GM18858 (cell line): ENCODE measurements at regions not wholly inside any gene's neighbourhood (a gene's known extent, or its start where the extent isn't known, plus 50 kb on each side); places are given as distances from the start of the nearest gene placed in this dataset.
"Not testable (repeated sequence)": the region's sequence is repeated elsewhere in the genome, so short reads cannot be mapped to it uniquely, and the experiment has no call there.

ENCODE experiments used
- ATAC-seq: cut with Tn5 transposase; IDR thresholded peaks from one replicate; pipeline ENCODE4 v1.9.1; 2021; ENCODE audit not compliant: unreplicated experiment

DNA sequence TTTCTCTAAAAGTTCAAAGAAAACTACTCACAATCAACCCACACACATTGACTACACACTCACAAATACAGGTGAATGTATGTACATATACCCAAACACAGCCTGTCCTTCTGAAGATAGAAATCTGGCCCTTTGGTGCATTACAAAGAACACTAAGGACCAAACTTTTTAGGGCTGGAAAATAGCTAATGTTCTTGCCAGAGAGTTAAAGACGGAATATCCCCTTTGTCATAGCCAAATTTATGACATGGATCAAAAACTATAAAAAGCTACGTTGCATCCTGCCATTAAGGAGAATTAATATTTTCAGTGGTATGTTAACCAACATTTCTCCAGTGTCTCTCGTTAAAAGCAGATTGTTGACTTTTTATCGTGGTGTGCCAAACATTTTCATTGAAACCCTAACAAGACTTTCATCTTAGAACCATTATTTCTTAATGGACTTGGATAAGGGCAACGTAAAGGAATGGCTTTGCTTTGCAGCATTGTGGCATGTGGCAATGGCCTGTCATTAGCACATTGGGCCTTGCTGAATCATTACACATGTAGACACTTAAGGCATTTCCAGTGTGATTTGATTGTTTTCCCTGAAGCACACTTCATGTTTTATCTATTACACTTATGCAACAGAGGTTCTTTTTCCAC is 150.9 kb upstream of the MEOX2 start:
- ATAC-seq: no peak

DNA sequence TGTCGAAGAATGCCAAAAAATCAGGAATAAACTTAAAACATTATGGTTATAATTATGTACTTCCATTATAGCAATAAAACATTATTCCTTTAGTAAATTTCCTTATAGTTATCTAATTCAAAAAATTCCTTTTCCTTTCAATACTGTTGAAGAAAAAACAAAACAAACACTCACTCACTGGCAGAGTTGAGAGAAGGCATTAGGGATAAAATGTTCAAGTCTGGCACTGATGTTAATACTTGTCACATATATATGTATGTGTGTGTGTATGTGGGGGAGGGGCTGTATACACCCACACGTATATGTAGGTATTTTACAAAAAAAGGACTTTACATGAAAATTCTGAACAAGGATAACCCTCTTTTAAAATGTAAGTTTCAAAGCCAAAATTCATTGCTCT is 150.2 kb upstream of the MEOX2 start:
- no peak for ATAC-seq

DNA sequence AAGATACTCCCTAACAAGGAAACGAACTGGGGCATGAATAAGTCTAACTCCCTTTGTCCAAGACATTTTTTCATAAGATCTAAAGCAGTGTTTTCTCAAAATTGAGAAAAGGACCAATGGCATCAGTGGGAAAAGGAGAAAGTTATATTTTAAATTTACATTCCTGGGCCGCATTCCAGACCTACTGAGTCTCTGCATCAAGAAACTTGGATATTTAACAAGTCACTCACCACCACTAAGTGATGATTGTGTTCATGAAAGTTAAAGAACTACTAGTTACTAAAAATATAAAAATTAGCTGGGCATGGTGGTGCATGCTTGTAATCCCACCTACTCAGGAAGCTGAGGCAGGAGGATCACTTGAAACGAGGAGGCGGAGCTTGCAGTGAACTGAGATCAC is 149.6 kb upstream of the MEOX2 start:
- no peak for ATAC-seq

DNA sequence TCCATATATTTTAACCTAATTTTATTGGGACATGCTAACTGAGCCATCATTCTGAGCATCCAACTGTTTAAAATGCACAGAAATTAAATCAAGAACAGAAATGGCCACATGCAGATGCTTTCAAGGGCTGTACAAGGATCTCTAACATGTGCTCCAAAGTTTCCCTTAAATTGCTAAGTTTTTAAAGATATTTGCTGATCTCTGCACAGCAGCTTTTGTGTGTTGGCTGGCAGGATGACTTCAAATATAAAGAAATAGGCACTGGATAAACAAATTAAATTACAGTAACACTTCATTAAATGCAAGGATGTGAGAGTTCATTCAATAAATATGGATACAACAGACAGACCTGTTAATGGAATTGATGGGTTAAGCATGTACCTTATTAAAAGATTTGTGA is 148.0 kb upstream of the MEOX2 start:
- ATAC-seq: no peak

DNA sequence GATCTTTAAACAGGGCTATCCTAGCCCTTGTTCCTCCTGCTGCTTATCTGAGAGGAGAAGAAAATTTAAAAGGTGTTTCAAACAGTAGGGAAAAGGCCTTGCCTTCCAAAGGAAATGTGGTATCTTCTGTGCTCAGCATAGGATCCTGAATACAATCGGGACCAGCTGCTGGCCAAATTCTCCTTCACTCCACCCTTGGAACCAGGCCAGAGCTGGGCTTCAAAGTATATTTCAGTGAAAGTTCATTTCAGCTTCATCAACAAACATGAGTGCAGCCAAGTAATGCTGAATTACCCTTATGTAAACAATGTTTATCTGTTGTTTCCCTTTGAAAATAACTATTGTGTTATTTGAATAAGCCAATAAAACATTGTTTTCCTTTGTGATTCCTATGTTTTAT is 146.5 kb upstream of the MEOX2 start:
- ATAC-seq: no peak

DNA sequence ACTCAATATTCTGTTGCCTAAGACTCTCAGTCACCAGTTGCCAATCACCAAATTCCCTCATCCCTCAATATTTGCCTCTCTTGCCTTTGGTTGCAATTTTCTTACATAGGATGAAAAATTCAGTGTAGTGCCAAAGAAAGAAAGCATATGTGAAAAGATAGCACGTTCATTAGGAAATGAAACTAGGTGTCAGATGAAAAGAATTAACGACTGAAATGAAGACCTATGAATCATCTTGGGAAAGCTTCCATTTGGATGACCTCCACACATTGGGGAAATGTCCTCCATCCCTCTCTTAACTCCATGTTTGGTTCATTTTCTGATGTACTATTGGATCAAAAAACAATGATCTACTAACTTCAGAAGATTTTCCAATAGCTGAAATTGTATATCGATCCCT is 145.1 kb upstream of the MEOX2 start:
- ATAC-seq: no peak

DNA sequence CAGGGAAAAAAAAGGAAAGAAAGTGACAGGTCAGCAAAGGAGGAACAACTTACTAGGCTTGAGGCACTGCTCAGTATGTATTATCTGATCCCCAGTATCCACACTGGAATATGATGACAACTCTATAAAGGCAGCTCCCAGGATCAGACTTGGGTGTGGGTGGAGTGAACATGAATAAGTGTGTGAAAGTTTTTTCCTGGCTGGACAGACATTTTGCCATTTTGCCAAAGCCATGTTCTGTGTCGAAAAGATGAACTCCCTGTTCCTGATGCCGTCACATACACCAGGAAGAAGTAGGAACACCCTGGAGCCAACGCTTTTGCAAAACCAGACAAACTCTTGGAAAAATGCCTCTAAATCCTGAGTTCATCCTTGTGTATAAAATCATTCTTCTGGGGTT is 143.2 kb upstream of the MEOX2 start:
- ATAC-seq: no peak

DNA sequence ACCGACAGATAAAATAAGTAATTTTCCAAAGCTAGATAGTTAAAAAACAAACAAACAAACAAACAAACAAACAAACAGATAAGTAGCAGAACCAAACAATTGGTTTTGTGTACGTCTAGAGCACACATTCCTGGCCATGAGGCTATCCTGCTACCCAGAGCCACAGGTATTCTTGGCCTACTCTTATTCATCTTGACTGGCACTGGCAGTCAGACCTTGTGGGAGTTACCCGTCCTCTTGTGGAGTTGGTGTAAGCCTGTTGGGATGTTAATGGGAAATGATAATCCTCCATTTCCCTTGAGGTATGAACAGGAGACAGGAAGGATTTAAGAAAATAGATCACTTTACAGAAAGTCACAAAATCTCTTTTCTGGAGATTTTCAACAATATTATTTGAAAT is 142.4 kb upstream of the MEOX2 start:
- ATAC-seq: no peak

DNA sequence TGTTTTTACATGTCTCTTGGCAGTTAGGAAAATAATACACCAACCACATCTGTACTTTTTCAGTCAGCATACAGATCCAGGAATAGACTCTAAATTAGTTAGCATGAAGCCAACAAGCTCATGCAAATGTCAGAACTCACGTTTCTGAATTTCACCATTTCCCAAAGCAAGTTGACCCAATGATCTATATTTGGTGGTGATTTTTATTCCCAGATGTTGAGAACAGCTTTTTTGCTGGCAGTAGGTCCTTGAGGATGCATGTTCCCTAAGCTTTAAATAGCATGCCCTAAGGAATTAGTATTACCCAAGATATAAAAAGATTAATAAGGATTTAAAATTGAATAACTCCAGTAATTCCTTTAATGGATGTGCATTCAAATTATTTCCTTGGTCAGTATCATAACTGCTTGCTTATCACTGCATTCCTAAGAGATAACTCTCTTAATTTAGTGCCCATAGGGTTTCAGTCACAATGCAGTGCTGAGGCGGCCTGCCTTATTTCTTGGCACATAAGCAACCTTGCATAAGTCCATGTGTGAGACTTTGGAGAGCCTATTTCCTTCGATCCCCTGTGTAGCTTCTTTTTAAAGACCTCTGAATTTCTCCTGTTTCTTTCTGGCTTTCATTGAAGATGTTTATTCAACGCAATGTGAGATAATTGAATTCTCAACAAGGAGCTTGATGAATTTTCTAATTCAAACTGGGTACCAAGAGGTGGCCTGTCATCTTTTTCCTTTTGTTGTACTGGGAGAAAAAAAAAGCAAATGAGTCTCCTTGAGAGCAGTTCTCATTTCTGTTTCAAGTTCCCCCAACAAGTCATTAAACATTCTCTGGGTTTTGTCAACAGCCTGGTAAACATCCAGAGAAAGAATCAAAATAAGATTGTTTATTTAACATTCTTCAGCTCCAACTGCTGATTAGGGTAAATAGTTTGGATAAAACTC is 135.3 kb upstream of the MEOX2 start:
- ATAC-seq: no peak

DNA sequence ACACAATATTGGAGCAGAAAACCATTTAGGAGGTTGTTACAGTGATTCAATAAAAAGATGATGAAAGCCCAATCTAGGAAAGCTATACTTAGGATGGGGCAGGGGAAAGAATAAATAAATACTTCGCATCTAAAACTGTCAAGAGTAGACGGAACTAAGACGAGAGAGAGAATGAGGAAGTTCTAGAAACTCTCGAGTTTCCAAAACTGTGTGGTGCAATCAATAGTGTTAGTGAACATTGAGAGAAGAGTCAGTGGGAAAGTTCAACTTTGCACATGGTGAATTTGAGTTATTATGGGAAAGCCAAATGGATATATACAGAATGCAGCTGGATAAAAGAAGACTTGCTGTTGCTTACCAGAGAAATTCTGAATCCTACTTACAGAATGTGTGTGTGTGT is 133.8 kb upstream of the MEOX2 start:
- no peak for ATAC-seq

DNA sequence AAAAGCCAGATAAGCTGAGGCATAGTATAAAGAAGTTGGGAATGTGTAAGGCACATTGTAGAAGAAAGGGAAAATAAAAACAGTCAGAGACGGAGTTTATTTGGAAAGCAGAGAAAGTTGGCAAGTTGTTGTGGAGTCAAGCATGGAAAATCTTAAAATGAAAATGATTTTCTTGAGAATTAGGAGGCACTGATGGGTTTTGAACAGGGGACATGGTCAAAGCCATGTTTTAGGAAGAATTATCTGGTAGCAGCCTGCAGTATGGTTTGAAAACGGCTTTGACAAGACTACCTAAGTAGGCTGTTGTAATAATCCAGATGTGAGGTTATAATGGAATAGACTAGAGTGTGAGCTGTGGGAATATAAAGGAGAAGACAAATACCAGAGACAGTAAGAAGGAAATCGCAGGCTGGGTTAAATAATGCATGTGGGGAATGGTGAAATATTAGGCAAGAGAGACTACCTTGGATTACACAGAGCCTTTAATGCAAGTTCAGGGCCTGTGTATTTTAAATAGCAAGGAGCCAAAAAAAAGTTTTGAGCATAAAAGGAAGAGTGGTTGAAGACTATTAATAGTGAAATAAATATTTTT is 130.4 kb upstream of the MEOX2 start:
- ATAC-seq: no peak

DNA sequence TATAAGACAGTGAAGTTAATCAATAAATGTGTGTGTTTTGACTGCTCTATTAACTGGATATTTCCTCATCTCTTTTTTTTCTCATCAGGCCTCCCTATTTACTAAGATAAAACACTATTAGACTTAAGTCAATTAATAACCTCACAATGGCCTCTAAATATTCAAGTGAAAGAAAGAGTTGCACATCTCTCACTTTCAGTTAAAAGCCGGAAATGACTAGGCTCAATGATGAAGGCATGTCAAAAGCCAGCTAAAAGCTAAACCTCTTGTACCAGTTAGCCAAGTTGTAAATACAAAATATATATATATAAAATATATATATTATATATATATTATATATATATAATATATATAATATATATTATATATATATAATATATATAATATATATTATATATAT is 127.0 kb upstream of the MEOX2 start:
- no peak for ATAC-seq

DNA sequence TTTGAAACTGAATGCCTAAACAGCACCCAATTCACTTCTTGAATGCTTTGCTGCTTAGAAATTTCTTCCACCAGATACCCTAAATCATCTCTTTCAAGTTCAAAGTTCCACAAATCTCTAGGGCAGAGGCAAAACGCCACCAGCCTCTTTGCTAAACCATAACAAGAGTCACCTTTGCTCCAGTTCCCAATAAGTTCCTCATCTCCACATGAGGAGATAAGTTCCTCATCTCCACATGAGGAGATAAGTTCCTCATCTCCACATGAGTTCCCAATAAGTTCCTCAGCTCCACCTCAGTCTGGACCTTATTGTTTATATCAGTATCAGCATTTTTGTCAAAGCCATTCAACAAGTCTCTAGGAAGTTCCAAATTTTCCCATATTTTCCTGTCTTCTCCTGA is 123.9 kb upstream of the MEOX2 start:
- not testable (repeated sequence) for ATAC-seq

DNA sequence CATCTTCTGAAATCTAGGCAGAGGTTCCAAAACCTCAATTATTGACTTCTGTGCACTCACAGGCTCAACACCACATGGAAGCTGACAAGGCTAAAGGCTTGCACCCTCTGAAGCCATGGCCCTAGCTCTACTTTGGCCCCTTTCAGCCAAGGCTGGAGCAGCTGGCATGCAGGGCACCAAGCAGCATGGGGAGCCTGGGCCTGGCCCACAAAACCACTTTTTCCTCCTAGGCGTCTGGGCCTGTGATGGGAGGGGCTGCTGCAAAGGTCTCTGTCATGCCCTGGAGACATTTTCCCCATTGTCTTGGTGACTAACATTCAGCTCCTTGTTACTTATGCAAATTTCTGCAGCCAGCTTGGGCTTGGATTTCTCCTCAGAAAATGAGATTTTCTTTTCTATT is 123.5 kb upstream of the MEOX2 start:
- ATAC-seq: not testable (repeated sequence)

DNA sequence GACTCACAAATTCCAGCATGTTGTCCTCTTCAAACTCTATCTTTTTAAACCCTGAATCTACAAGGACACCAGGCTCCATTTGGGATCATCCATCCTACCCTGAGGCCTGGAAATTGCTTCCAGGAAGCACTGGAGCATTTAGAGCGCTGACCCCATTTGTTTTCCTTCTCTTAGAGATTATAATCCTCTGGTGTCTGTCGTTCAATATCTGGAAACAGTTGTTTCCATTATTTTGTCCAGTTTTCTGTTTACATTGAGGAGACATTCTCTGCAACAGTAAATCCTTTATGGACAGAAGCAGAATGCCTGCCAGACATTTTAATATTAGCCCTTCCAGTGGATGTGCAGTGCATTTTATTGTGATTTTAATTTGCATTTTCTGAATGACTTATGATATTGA is 119.4 kb upstream of the MEOX2 start:
- ATAC-seq: no peak

DNA sequence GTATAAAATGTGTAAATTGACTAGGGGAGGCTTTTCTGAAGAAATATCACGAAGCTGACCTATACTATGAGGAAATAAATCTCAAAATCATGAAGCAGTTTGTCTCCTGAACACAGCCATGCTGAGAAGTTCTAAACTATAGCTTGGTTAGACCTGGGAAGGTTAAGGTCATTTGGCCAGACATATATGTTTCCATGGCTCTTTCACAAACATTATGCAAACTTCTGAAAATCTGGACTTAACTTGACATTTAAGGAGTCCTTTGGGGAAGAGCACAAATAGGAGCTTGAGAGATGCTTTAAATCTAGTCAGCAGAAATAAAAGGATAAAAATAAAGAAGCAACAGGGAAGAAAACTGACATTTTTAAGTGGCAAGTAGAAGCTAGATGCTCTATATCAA is 115.9 kb upstream of the MEOX2 start:
- no peak for ATAC-seq

DNA sequence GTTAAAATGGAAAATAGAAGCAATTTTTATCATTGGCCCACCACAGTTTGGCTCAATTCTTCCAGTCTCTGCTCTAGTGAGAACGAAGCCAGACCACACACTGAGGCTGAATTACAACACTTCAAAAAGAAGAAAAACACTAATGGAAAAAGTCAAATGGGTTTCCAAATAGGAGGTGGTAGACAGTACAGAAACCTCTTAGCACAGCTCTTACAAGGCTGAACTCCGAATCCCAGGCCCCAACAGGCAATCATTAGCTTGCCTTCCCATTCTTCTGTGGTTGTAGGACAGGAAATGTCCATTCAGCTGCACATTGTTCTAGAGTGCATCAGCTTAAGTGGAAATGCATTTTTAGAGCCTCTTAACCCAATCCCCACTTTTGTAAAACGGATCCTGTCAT is 115.1 kb upstream of the MEOX2 start:
- no peak for ATAC-seq

DNA sequence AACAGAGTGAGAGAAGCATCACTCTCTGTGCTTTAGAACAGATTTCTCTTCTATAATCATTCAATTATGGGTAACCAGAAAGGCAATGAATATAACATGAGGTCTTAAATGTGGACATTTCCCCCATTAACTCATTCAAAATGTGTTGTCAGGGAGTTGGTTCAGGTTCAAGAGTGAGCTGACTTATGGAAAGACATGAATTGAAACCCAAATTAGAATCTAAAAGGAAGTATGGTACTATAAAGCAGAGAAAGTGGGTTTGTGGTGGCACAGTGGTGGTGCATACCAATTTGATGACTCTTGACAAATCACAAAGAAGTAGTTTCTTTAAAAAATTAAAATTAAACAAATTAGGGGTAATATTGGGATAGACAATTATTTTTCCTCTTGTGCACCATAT is 114.6 kb upstream of the MEOX2 start:
- no peak for ATAC-seq

DNA sequence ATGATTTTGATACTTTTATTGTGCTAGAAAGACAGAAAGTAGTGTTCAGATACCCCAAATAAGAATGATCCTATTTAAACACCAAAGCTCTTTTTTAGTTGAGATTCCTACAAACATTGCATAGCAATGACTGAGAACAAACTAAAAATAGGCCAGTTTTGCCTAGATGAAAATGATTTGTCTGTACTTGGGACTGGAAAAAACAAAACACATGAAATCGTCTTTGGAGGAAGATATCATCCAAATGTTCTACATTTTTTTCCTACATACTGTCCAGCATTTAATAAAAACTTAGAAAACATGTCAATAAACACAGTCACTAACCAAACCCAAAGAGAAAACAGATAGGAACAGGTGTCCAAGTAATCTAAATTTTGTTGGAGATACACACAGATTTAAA is 111.6 kb upstream of the MEOX2 start:
- no peak for ATAC-seq

DNA sequence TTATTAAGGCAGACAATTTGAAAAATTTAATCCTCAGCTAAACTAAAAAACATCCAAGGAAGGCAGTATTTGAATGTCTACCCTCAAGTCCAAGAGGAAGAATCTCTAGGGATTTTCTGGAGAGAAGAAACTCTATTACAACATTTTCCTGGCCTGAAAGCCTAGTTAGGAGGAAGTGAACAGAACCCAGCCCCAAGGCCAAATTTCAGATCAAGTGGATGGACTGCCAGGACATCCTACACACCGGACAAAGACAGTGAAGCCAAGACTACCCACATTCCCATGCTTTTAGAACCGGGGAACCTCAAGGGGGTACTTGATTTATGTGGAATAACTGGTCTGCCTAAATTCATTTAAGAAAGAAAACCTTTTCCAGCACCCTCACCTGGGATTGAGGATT is 108.9 kb upstream of the MEOX2 start:
- no peak for ATAC-seq

DNA sequence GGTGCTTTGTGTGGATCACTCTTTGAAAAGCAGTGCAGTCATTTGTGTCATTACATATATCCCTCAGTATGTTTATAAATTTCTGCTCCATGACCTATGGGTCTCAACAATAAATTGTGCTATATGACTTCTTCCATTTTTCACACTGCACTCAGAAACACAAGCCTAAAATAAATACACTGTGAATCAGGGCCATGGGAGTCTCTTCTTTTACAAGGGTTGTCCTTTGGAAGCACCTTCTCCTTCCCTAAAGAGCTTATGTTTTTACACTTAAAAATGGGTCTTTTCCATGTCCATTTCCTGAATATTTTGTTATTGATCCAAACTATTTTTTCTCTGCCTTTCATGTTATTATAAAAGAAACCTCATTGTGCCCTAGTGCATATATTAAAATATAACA is 108.3 kb upstream of the MEOX2 start:
- ATAC-seq: no peak

DNA sequence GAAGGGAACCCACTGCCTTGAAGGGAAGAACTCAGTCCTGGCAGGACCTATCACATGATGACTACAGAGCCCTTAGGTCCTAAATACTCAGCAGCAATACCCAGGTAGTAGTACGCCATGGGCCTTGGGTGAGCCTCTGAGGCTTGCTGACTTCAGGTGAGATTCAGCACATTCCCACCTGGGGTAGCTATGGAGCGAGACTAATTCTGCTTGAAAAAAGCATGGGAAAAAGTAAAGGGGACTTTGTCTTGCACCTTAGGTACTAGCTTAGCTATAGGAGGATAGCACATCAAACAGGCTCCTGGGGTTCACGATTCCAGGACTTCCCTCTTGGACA is 98.2 kb upstream of the MEOX2 start:
- ATAC-seq: no peak
